RWPE1 (cell line): ENCODE measurements at regions not wholly inside any gene's neighbourhood (a gene's known extent, or its start where the extent isn't known, plus 50 kb on each side); places are given as distances from the start of the nearest gene placed in this dataset.

ENCODE experiments used
- CTCF ChIA-PET: fragments of 350-600 bp; sonication (Branson Sonifier 250); formaldehyde crosslinking; extraction: SDS; loops from one replicate; lab custom pipeline; 2021; lab: Yijun Ruan, JAX
- POLR2A ChIA-PET: fragments of 400-600 bp; formaldehyde crosslinking; extraction: SDS; loops from one replicate; lab custom pipeline; 2020; ENCODE audit warnings: antibody characterized with exemption; ENCODE audit not compliant: low non-redundant PET; lab: Yijun Ruan, JAX
- DNase-seq: peaks from one replicate; pipeline ENCODE4 v3.0.0; 2012; ENCODE audit warnings: low spot score
- H3K27ac ChIP-seq: fragments of 450-650 bp; 2 replicates; pipeline ENCODE4 v1.5.1; 2017
- CTCF ChIP-seq: fragments of 450-650 bp; conservative IDR thresholded peaks from 2 replicates; pipeline ENCODE4 v1.5.1; 2017; ENCODE audit warnings: low read depth, mild to moderate bottlenecking

DNA sequence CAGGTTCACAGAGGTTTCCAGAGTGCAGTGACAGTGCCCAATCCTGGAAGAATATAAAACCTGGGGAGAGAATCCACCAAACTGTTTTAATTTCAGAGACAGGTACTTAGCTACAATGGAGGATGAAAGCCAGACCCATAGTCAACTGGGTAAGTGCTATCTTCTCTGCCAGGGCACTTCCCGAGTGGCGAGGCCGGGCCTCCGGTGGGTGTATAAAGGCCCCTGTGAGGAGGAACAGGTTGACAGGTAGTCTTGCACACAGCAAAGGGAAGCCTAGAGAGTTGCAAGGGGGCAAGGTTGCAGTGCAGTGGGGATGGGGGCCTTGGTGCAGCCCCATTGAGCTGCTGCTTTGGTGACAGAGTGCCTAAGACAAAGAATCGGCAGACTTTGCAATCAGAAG, 130.7 kb downstream of the SLC38A6 start:
- ChIA-PET POLR2A (no interaction called here), CTCF (no interaction called here)
- TF ChIP-seq CTCF = no peak
- no peak for DNase-seq
- no peak overlapping the region for H3K27ac ChIP-seq

GRCh38 chr14:61111209-61111665, 130.2 kb downstream of the SLC38A6 start:
- CTCF ChIA-PET = no interaction called here
- H3K27ac ChIP-seq = no peak overlapping the region
- no peak for DNase-seq
- POLR2A ChIA-PET = no interaction called here
- no peak for TF ChIP-seq CTCF

DNA sequence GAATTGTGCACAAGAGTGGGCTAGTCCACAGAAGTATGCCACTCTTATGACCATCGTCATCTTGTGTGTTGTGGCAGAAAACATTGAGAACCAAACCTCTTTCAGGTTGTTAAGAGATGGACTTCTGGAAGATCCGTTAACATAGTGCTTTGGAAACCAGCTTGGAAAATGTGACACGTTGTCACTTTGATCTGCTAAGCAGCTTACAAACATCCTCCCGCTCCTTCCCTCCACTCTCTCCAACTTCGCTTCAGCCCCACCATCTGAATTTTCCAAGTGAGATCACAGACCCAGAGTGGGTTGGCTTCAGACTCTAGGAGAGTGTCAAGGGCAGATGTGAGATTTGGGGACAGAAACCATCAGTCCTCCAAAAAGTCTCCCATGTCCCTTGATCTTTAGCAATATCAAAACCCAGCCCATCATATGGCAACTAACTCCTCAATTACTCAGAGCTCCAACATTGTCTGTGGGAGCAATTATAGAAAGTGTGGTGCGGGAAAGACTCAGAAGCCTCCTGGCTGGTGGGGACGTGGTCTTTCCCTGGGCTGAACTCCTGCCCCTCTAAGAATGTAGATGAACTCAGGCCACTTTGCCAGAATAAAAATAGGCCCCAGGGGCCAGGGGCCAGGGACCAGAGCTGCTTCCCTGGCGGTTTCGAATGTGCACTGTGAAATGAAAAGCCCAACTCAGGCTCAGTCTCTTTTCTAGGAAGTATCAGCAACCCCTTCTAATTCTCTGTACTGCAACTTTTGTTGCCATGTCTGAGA, 129.5 kb downstream of the SLC38A6 start:
- no peak overlapping the region for H3K27ac ChIP-seq
- ChIA-PET POLR2A (no interaction called here), CTCF (no interaction called here)
- TF ChIP-seq CTCF = no peak
- no peak for DNase-seq

- no peak overlapping the region for H3K27ac ChIP-seq
- no peak for TF ChIP-seq CTCF
- CTCF ChIA-PET = no interaction called here
These were observed 128.2 kb downstream of the SLC38A6 start for GRCh38 chr14:61109288-61109687.

GRCh38 chr14:61108496-61109141, 127.6 kb downstream of the SLC38A6 start:
- H3K27ac ChIP-seq = no peak overlapping the region
- POLR2A ChIA-PET = no interaction called here

More at GRCh38 chr14:61109288-61109687, 128.2 kb downstream of the SLC38A6 start:
- POLR2A ChIA-PET = no interaction called here
- DNase-seq = no peak

More at GRCh38 chr14:61108496-61109141, 127.6 kb downstream of the SLC38A6 start:
- DNase-seq = no peak
- TF ChIP-seq CTCF = no peak
- CTCF ChIA-PET = interaction anchor here (0.6 to 0.7 kb wide), 3 partner anchors 45 to 679 kb away, joined by 3 to 4 read pairs (median 3); no protein-coding TSS in a partner anchor
